ENCODE measurements at regions not wholly inside any gene's neighbourhood (a gene's known extent, or its start where the extent isn't known, plus 50 kb on each side); places are given as distances from the start of the nearest gene placed in this dataset.

GRCh38 chr14:106166650-106167204 lies 640.3 kb downstream of the TMEM121 start:
- no peak for TF ChIP-seq CTCF (IDR thresholded peaks at IDR 0.05; ENCODE audit: low read depth, low read length, poor library complexity, severe bottlenecking)
- TF ChIP-seq EZH2phosphoT487 (IDR thresholded peaks at IDR 0.05; ENCODE audit: borderline replicate concordance, low read length): no peak

Data from DOHH2 (cell line).